C4-2B (cell line): ENCODE measurements at regions not wholly inside any gene's neighbourhood (a gene's known extent, or its start where the extent isn't known, plus 50 kb on each side); places are given as distances from the start of the nearest gene placed in this dataset.

Experiments used
- ZFX ChIP-seq: fragments of 450-650 bp; IDR thresholded peaks from 2 replicates; pipeline ENCODE4 v1.6.1; 2017
- TF ChIP-seq, protein P1 (sequence below): fragments of 450-650 bp; conservative IDR thresholded peaks from 2 replicates; pipeline ENCODE4 v1.5.1; 2017; ENCODE audit warnings: mild to moderate bottlenecking

DNA sequence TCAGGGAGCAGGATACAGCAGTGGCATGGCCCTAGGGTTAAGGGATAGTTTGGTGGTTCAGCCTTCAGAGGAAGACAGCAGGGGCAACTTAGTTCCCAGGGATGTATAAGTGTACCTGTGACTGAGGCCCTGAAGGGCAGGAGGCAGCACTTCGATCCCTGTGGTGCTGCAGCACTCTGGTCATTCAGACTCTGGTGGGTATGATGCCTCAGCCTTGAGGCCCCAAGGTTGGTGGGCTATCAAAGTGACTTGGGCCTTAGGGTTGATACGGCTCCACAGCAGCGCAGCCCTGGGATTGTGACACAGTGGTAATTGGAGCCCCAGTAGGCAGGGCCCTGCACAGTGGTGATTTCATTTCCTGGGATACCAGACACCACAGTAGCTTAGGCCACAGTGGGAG is 1703.1 kb downstream of the PCDH7 start:
- TF ChIP-seq, protein P1, sequence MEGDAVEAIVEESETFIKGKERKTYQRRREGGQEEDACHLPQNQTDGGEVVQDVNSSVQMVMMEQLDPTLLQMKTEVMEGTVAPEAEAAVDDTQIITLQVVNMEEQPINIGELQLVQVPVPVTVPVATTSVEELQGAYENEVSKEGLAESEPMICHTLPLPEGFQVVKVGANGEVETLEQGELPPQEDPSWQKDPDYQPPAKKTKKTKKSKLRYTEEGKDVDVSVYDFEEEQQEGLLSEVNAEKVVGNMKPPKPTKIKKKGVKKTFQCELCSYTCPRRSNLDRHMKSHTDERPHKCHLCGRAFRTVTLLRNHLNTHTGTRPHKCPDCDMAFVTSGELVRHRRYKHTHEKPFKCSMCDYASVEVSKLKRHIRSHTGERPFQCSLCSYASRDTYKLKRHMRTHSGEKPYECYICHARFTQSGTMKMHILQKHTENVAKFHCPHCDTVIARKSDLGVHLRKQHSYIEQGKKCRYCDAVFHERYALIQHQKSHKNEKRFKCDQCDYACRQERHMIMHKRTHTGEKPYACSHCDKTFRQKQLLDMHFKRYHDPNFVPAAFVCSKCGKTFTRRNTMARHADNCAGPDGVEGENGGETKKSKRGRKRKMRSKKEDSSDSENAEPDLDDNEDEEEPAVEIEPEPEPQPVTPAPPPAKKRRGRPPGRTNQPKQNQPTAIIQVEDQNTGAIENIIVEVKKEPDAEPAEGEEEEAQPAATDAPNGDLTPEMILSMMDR: no peak
- TF ChIP-seq ZFX: no peak
